Nucleus accumbens (tissue), 56 donors: ENCODE measurements at regions not wholly inside any gene's neighbourhood (a gene's known extent, or its start where the extent isn't known, plus 50 kb on each side); places are given as distances from the start of the nearest gene placed in this dataset.

Source experiments
- DNase-seq, 56 donors: peaks; one replicate each; lab custom pipeline; 2025; lab: John Stamatoyannopoulos, UW

DNA sequence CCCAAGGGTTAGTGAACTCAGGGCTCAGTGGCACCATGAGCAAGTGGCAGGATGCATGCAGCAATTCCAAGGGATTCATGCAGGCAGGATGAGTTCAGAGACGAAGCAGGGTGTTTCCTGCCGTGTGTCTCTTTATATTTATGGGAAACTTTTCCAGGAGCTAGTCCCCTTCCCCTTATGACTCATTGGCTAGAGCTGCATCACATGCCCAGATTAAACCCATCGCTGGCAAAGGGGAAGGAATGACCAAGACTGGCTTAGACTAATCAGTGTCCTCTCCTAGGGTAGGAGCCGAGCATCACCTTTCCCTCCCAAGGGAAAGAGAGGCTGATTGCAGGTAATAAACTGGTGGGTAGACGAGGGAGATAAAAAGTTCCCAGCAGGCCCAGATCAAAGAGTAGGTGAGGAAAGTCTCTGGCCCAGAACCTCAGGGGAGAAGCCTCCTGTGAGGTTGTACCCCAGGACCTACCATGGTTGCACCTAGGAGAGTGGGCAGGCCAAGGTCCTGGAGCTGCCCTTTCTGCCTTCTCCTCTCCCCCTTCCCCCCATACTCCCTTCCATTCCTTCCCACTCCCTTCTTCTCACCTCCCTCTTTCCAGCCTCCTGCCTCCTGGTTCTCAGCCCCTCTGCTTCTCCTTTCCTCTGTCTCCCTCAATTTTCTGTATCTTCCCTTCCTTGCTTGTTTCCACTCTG is 67.8 kb upstream of the ITGA11 start:
- DNase-seq, result no peak

DNA sequence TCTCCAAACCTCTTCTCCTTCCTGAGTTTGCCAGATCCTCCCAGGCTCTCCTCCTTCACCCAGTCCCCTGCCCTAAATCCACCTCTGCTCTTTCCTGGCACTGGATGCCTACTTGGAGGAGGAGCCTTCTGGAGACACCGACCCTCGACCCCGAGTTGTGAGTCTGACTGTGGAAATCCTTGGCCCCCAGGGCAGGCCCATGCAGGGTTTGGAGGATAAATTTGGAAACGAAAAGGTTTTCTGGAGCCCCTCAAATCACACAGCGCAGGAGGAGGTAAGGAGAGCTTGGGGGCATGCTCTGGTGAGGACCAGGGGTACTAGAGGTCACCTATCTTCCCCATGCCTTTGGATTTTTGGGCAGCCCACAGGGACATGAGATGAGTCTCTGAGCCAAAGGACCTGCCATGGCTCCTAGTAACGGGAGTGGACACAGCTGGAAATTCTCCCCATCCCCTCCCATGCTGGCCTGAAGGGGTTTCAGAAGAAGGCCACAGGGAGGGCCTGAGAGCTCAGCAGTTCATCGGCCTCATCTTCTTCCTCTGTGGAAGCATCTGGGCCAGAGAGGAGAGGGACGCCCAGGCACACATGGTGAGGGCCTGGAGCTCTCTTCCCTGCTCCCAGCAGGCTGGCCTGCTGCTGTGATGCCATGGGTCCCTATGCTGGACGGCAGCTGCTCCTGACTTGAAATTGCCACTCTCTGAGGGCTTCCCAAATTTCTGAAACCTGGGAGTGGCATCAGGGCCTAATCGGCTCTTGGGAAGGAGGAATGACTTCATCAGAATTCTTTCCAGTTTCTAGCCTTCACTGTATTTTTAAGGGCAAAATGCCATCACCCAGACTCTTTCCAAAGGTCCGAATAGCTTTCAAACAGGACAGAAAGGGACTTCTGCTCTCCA is 68.6 kb upstream of the ITGA11 start:
- DNase-seq, result no peak

DNA sequence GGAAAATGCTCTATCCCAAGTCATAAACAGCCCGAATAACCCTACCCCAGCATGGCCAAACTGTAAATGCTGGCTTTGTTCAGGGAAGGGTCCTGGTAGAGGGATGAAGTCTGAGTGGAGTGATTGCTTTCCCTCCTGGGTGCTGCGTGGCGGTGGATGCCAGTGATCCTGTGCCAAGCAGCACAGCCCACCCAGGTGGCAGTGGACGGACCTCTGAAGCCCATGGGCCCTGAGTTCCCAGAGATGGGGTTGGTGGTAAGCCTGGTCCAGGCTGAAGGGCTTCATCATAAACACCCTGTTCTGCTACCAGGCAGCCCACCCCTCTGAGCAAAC is 69.3 kb upstream of the ITGA11 start:
- DNase-seq, result no peak

DNA sequence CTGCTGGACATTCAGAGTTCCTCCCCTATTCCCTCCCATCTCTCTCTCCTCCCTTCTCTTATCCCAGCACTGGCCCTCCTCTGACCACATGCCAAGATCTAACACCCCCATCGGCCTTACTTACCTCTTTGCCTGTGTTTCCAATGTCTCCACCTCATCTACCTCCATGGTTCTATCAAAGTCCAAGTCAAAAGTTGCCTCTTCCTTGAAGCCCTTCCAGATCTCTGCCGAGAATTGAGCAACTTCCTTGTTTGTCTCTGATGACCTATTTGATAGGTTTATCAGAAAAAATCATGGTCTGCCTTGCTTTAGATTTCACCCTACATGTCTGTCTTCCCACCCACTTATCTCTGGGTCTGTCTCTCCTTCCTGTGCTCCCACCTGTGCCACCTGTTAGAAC is 69.7 kb upstream of the ITGA11 start:
- no peak for DNase-seq

DNA sequence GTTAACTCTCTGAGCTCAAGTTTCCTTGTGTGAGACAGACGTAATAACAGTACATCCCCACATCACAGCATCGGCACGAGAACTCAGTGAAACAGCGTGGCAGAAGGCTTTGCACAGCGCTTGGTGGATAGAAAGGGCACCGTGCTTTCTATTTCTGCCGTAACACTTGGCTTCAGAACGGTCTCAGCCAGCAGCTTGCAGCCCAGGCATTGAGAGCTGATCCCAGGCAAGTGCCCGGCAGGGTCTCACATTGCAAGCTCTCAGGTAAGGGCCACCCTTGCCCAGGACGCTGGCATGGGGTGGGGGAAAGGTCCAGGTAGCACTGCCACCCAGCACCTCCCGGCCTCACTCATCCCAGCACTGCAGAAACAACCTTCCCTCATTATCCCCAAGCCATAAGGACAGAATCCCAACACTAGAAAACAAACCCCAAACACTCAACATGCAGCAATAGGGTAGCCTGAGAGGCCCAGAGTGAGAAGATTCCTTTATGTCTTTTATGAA is 70.5 kb upstream of the ITGA11 start:
- no peak for DNase-seq

DNA sequence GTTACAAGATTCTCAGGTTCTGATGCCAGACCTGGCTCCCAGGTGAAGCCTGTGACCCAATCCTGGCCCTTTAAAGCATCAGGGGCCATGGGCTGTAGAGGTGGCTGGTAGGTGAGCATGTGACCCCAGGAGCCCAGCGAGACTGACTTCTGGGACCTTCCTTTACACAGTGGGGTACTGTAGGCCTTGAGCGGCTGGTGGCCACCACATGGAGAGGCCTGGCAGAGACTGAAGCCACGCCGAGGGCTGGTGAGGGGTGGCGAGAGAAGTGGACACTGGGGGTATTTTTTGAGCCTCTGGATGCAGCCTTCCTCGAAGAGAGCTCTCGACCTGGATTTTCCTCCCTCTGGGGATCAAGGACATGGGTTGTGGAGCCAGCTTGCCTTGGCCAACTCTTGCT is 71.2 kb upstream of the ITGA11 start:
- no peak for DNase-seq

DNA sequence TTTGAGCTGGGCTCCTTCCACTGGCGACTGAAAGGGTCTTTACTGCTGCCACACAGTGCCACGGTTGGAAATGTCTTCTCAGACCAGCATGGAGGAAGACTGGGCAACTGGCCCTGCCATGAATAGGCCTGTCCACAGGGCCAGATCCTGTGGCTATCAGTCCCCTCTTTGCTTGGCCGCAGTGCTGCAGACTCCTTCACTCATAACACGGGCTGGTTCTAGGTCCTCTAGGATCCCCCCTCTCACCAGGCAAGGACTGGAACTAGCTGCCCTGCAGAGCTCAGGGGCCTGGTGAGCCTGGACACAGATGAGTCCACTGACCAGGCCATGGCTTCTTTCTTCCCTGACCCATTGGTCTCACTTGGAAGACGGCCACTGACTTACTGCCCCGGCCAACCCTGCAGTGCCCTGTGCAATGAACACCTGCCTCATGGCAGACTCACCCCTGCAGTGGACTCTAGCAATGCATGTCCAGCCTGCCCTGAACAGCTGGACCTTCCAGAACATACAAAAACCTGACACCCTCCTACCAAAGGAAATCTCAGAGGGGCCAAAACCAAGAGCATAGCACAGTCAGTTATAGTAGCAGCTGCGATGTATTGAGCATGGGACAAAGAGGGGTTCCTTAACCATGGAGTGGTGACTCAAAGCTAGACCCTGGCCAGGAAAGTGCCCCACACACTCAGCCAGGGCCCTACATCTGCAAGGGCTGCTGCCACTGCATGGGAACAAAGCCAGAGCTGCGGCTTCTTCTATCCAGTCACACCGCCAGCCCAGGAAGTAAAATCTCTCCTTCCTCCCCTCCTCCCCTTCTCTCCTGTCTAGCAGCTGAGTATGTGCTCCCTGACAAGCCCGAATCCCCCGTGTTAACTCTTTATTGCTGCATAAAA is 72.1 kb upstream of the ITGA11 start:
- DNase-seq, result no peak

DNA sequence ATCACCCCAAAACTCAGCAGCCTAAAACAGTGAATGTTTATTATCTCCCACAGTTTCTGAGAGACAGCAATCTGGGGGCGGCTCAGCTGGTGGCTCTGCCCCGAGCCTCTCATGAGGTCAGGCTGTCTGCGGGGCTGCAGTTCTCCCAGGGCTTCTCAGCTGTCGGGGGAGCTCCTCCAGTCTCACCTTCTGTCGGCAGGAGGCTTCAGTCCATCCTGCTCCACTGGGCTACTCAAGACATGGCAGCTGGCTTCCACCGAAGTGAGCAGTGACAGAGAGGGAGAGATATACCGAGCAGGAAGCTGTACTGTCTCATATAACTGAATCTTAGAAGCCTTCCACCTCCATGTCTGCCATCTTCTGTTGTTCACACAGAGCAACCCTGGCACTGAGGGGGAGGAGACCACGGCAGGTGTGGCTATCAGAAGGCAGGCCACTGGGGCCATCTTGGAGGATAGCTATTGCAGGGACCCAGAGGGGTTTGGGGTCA is 72.8 kb upstream of the ITGA11 start:
- no peak for DNase-seq

DNA sequence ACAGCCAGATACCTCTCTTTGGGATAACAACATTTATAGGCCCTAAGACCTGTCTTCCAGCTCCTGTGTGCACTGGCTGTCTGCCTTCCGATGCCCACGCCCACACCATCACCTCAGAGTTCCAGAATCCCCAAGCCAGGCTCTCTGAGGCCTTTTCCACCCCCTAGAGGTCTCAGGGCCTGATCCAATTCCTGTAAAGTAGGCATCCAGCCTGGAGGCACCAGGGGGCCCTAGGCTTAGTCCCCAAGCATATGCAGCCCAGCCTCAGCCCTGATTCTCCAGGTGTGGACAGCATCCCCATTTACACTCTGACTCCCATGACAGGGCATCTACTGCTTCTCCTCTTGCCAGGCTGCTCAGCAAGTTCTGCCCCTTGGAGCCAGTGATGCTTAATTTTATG is 72.7 kb upstream of the CORO2B start:
- DNase-seq, result no peak

DNA sequence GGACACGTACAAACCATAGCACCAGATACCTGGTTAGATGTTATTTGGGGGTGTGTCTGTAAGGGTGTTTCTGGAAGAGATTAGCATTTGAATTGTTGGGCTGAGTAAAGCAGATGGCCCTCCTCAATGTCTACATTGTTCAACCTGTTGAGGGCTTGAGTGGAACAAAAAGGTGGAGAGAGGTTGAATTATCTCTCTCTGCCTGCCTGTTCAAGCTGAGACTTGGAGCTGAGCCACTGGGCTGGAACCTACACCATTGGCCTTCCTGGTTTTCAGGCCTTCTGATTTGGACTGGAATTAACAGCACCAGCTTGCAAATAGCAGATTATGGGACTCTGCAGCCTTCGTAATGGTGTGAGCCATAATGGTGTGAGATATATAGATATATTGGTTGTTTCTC is 71.3 kb upstream of the CORO2B start:
- DNase-seq, result no peak

DNA sequence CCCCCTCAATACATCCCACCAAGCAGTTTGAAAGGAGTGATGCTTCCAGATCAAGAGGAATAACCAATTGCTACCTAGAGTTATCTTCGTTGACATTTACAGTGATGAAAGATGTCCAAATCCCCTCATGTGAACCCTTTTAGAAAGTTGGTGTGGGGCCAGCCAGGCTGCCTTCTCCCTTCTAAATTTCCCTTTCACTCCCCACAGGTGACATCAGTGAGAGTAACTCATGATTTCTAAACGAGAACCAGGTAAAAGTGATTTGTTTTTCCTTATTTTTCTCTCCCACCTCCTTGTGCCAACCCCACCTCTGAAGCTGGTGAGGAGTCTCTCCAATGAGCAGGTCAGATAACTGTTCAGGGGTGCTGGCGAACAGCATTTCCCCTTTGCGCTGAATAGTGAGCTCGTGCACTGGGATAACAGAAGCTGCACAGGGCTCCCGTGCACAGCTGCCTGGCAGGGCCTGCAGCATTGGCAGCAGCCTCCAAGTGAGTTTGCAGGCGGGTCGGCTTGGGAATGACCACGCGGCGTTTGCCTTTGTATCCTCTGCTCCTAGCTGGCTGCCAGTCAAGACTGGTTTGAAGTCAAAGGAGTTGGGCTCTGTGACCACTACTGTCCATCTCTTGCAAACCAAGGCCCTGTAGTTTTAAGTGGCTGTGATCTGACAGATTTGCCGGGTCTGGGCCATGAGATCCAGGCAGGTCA is 70.2 kb upstream of the CORO2B start:
- peak in 5 of 56 donors; percentile 3 to 28 (median 19) for DNase-seq

DNA sequence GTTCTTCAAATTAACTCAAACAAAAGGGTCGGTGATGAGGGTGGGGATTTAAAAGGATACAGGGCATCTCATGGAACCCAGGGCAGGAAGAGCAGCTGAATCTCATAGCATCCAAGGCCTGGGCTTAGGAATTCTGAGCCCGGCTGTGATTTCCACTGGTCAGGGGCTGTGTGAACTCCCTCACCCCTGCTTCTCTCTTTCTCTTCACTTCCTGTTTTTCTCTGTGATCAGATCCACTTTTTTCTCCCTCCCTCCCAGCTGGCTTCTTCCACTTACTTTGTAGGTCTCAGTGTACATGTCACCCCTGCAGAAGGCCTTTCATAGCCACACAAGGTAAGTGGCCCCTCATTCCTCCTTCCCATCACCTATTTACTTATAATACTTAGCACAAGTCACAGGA is 68.2 kb upstream of the CORO2B start:
- no peak for DNase-seq

DNA sequence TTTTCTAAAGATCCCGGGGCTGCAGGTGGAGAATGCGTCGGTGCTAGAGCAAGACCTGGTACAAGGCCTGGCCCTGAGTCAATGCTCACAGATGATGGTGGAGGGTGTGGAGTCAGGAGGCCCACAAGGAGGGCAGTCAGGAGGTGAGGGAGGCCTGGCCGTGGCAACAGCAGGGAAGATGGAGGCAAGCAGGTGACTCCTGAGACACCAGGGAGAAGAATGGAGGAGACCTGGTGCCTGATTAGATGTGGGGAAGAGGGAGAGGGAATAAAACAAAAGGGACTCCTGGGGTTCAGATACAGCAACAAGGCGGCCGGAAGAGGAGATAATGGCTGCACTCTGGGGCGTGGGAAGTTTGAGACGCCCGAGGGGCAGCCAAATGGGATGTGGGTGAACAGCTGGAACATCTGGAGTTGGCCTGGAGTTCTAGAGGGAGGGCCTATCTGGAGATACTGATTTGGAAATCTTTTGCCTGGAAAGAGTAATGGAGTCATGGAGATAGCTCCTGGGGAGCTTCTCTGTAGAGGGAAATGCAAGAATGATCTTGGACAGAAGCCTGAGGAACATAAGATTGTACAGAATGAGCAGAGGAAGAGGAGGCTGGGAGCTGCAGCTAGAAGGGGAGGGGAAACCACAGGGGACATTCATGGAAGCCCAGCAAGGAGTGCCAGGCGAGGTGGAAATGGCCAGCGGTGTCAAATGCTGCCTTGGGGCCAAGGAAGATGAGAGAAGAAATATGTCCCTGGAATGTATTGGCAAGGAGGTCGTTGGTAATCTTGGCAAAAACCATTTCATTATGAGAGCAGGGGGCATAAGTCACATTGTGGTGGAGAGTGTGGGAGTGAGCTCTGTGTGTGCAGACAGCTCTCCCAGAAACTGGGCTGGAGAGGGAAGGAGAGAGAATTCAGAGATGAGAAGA is 67.5 kb upstream of the CORO2B start:
- no peak for DNase-seq

DNA sequence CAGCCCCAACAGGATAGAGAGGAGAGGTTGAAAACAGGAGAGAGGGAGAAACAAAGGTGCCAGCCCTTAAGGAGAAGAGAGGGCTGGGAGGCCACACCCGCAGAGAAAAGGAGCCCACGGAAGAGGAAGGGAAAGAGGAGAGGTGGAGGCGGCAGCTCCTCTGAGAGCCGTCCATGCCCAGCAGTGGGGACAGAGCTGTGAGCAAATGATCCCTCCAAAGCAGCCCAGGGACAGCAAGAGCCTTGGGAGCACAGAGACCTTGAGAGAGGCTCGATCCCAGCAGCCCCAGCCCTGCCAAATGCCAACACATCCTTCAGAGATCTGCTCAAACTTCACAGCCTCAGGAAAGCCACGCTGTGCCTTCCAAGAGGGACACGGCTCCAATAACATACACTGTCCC is 66.7 kb upstream of the CORO2B start:
- no peak for DNase-seq

DNA sequence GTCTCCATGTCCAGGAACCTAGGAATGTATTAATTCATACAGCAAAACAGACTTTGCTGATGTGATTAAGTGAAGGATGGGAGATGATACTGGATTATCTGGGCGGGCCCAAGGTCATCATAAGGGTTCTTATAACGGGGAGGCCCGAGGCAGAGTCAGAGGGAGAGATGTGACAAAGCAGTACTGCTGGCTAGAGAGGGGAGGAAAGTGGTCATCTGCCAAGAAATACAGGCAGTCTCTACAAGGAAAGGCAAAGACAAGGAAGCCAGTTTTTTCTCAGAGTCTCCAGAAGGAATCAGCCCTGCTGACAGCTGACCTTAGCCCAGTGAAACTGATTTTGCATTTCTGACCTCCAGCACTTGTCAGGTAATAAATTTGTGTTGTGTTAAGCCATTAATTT is 66.2 kb upstream of the CORO2B start:
- DNase-seq, result no peak

DNA sequence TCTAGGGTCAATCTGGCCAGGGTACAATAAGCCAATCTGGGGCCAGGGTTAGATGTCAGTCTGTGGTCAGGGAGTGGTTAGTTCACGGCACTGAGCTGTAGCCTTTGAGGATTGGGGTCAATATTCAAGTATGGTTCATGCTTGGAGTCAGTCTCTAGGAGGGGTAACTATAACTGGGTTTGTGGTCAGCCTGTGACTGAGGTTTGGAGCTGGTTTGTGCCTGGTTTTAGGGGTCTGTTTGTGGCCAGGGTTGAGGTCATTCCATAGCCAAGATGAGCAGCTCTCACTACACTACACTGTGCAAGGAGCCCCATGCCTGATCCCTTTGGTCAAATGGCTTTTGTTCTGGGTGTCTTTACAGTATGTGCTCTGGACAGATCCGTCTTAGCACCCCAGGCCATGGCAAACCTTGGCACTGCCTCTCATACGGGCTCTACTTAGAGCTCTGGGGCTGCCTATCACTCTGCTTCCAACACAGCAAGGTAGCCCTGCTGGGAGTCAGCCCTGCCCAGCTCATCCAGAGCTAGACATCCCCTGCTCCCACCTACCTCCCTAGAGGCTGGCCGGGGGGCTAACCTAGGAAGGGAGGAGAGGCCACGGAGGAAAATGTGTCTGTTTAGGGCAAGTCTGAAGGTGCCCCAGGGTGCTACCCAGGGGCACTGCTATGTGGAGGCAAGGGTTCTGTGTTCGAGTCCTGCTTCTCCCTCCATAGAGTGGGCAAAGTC is 63.3 kb upstream of the CORO2B start:
- DNase-seq, result no peak

DNA sequence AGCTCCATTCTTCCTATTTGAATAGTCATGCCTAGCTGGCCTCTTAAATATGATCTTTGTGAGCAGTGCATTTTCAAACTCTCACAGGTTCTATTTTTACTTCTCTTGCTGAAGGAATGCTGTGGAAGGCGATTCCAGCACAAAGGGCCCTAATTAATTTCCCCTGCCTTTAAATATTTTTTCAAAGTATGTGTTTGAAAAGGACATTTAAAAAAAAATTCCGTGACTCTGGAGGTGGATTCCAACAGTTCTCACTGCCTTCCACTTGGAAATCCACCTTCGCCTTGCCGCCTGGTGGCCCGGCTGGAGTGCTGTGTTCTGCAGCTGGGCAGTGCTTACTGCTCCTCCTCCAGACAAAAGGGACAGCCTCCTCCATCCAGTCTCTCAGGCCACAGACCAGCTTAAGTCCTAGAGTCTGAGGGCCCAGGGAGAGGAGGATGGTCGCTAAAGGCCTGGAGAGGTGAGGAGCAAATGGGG is 61.5 kb upstream of the CORO2B start:
- DNase-seq, result peak in 1 of 56 donors; percentile 5

DNA sequence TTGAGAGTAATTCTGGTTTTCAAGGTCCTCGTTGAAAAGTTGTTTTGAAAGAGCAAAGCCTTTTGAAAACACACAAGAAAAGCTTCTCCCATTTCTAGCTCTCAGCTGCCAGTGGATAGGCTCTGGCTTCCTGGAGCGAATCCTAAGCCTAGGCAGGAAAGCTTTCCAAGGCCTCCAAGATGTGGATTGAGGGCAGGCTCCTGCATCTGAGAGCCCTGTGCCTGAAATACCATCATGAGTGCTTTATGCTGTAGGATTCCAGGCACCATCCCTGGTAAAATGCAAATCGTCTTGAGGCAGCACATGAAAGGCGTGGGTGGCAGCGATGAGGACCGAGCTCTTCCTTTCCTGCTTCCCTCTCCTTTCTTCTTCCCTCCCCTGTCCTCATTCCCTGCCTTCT is 60.7 kb upstream of the CORO2B start:
- DNase-seq, result peak in 2 of 56 donors; percentile 7 to 11
